GM23338 (cell line): ENCODE measurements at regions not wholly inside any gene's neighbourhood (a gene's known extent, or its start where the extent isn't known, plus 50 kb on each side); places are given as distances from the start of the nearest gene placed in this dataset.

Source experiments
- ATAC-seq: fragments of 200-7000 bp; cut with Tn5 transposase; 3 replicates; pipeline ENCODE4 v1.9.1; 2020
- DNase-seq: peaks from one replicate; pipeline ENCODE4 v3.0.0-alpha.2; 2015; ENCODE audit warnings: low spot score
- H2AFZ ChIP-seq: fragments of 200-600 bp; sonication (generic); 2 replicates; pipeline ENCODE4 v1.8.0; 2016; ENCODE audit warnings: antibody characterized with exemption, mild to moderate bottlenecking, moderate library complexity
- H3F3A ChIP-seq: fragments of 200-600 bp; sonication (generic); replicated peaks from 2 replicates; pipeline ENCODE4 v1.8.0; 2017; ENCODE audit warnings: antibody characterized with exemption, mixed run types, low read depth
- H3K27ac ChIP-seq: fragments of 200-600 bp; sonication (generic); 2 replicates; pipeline ENCODE4 v1.6.1; 2016; ENCODE audit warnings: low read depth
- H3K27me3 ChIP-seq: fragments of 200-600 bp; sonication (generic); 2 replicates; pipeline ENCODE4 v1.8.0; 2016; ENCODE audit warnings: mild to moderate bottlenecking, mixed run types, moderate library complexity; ENCODE audit not compliant: insufficient read depth
- H3K36me3 ChIP-seq: fragments of 200-600 bp; sonication (generic); 2 replicates; pipeline ENCODE4 v1.8.0; 2016; ENCODE audit warnings: mild to moderate bottlenecking; ENCODE audit not compliant: insufficient read depth
- H3K4me1 ChIP-seq: fragments of 200-600 bp; sonication (generic); 2 replicates; pipeline ENCODE4 v1.8.0; 2016; ENCODE audit warnings: mild to moderate bottlenecking, moderate library complexity; ENCODE audit not compliant: insufficient read depth
- H3K4me2 ChIP-seq: fragments of 200-600 bp; sonication (generic); 2 replicates; pipeline ENCODE4 v1.7.1; 2017; ENCODE audit warnings: mixed run types
- H3K4me3 ChIP-seq: fragments of 200-600 bp; sonication (generic); 2 replicates; pipeline ENCODE4 v1.6.1; 2016; ENCODE audit warnings: mixed run types
- H3K79me2 ChIP-seq: fragments of 200-600 bp; sonication (generic); replicated peaks from 2 replicates; pipeline ENCODE4 v1.8.0; 2017; ENCODE audit warnings: mild to moderate bottlenecking; ENCODE audit not compliant: insufficient read depth
- H3K9me2 ChIP-seq: fragments of 200-600 bp; sonication (generic); 2 replicates; pipeline ENCODE4 v1.8.0; 2017; ENCODE audit not compliant: insufficient read depth
- H4K20me1 ChIP-seq: fragments of 200-600 bp; sonication (generic); replicated peaks from 2 replicates; pipeline ENCODE4 v1.8.0; 2017; ENCODE audit warnings: mild to moderate bottlenecking; ENCODE audit not compliant: insufficient read depth
- H3K27ac Mint-ChIP-seq: 2 replicates; pipeline ENCODE4 v1.8.0; 2020; ENCODE audit warnings: inconsistent platforms, mild to moderate bottlenecking, moderate library complexity, mixed read lengths
- H3K27me3 Mint-ChIP-seq: 3 replicates; pipeline ENCODE4 v1.8.0; 2022; ENCODE audit warnings: low read depth, mild to moderate bottlenecking, moderate library complexity, mixed read lengths, inconsistent platforms; ENCODE audit not compliant: insufficient read depth, poor library complexity
- H3K36me3 Mint-ChIP-seq: 3 replicates; pipeline ENCODE4 v1.8.0; 2021; ENCODE audit warnings: low read depth, mild to moderate bottlenecking, inconsistent platforms, moderate library complexity, mixed read lengths
- H3K4me1 Mint-ChIP-seq: 3 replicates; pipeline ENCODE4 v1.8.0; 2020; ENCODE audit warnings: mild to moderate bottlenecking, inconsistent platforms, mixed read lengths
- H3K4me3 Mint-ChIP-seq: 3 replicates; pipeline ENCODE4 v1.8.0; 2021; ENCODE audit warnings: moderate library complexity, mild to moderate bottlenecking, inconsistent platforms, mixed read lengths
- H3K9me3 Mint-ChIP-seq: 3 replicates; pipeline ENCODE4 v1.8.0; 2020; ENCODE audit warnings: moderate library complexity, mild to moderate bottlenecking, inconsistent platforms, mixed read lengths
- CREB1 ChIP-seq: fragments of 250-450 bp; sonication (Bioruptor Pico); IDR thresholded peaks from 2 replicates; pipeline ENCODE4 v1.5.0; 2020; ENCODE audit warnings: low read depth, mild to moderate bottlenecking, moderate library complexity
- ETS1 ChIP-seq: IDR thresholded peaks from 2 replicates; pipeline ENCODE4 v1.6.1; 2016; ENCODE audit warnings: antibody characterized with exemption
- JUNB ChIP-seq: IDR thresholded peaks from one replicate; pipeline ENCODE4 v1.6.1; 2016; ENCODE audit warnings: antibody characterized with exemption; ENCODE audit not compliant: unreplicated experiment
- STAT1 ChIP-seq: IDR thresholded peaks from one replicate; pipeline ENCODE4 v1.6.1; 2016; ENCODE audit warnings: antibody characterized with exemption; ENCODE audit not compliant: unreplicated experiment
- ZNF114 ChIP-seq: fragments of 250-450 bp; sonication (Bioruptor Pico); IDR thresholded peaks from 2 replicates; pipeline ENCODE4 v1.5.0; 2020; ENCODE audit warnings: mild to moderate bottlenecking, moderate library complexity
- ZNF331 ChIP-seq: fragments of 250-450 bp; sonication (Bioruptor Pico); IDR thresholded peaks from 2 replicates; pipeline ENCODE4 v1.5.0; 2020; ENCODE audit warnings: low read depth, mild to moderate bottlenecking, moderate library complexity
- ZNF462 ChIP-seq: fragments of 250-450 bp; sonication (Bioruptor Pico); IDR thresholded peaks from 2 replicates; pipeline ENCODE4 v1.5.0; 2020; ENCODE audit warnings: mild to moderate bottlenecking, moderate library complexity
- TF ChIP-seq, protein P1 (sequence below), 2 experiments: fragments of 200-600 bp in 1 of 2; sonication (generic) in 1 of 2; conservative IDR thresholded peaks; 2 replicates each; pipeline versions ENCODE4 v1.5.1 to v1.6.1; 2016 to 2017; ENCODE audit warnings: antibody characterized with exemption in 2 of 2, low read depth in 2 of 2, mild to moderate bottlenecking in 2 of 2, moderate library complexity in 1 of 2
- TF ChIP-seq, protein P2 (sequence below): IDR thresholded peaks from one replicate; pipeline ENCODE4 v1.6.1; 2018; ENCODE audit warnings: antibody characterized with exemption; ENCODE audit not compliant: unreplicated experiment

DNA sequence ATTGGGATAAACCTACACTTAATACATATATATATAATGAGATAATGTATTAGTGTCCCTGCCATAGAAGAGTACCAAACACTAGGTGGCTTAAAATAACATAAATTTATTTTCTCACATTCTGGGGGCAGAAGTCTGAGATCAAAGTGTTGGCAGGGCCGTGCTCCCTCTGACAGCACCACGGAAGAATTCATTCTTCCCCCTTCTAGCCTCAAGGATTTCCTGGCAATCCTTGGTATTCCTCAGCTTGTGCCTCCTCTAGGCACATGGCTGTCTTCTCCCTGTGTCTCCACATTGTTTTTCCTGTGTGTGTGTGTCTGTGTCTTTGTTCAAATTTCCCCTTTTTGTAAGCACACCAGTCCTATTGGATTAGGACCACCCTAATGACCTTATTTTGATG is 115.2 kb upstream of the AGBL1 start:
- DNase-seq, result no peak
- no peaks in the 10 kb centered on the region for H3K36me3 Mint-ChIP-seq
- Histone ChIP-seq H3K27ac (no peak overlapping the region), H3K9me2 (peaks cover 10% of the 10 kb centered on the region; the same call in 1 of the 2 replicates), H3K27me3 (no peaks in the 10 kb centered on the region), H3K36me3 (no peaks in the 10 kb centered on the region), H2AFZ (no peak overlapping the region), H3K4me2 (no peak overlapping the region), H4K20me1 (no peaks in the 10 kb centered on the region), H3K4me1 (no peaks in the 10 kb centered on the region), H3K4me3 (no peak overlapping the region), H3K79me2 (no peaks in the 10 kb centered on the region), H3F3A (no peaks in the 10 kb centered on the region)
- no peaks in the 10 kb centered on the region for H3K27me3 Mint-ChIP-seq
- ATAC-seq, result no peak
- H3K9me3 Mint-ChIP-seq, result no peaks in the 10 kb centered on the region
- H3K4me3 Mint-ChIP-seq, result no peak overlapping the region
- no peak for TF ChIP-seq JUNB
- TF ChIP-seq CREB1 (CRISPR knock-in tag), result no peak
- TF ChIP-seq, protein P1, sequence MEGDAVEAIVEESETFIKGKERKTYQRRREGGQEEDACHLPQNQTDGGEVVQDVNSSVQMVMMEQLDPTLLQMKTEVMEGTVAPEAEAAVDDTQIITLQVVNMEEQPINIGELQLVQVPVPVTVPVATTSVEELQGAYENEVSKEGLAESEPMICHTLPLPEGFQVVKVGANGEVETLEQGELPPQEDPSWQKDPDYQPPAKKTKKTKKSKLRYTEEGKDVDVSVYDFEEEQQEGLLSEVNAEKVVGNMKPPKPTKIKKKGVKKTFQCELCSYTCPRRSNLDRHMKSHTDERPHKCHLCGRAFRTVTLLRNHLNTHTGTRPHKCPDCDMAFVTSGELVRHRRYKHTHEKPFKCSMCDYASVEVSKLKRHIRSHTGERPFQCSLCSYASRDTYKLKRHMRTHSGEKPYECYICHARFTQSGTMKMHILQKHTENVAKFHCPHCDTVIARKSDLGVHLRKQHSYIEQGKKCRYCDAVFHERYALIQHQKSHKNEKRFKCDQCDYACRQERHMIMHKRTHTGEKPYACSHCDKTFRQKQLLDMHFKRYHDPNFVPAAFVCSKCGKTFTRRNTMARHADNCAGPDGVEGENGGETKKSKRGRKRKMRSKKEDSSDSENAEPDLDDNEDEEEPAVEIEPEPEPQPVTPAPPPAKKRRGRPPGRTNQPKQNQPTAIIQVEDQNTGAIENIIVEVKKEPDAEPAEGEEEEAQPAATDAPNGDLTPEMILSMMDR (conservative IDR thresholded peaks at IDR 0.05; ENCODE audit: low read depth in 2 of 2), result no peak
- no peak for TF ChIP-seq STAT1
- TF ChIP-seq, protein P2, sequence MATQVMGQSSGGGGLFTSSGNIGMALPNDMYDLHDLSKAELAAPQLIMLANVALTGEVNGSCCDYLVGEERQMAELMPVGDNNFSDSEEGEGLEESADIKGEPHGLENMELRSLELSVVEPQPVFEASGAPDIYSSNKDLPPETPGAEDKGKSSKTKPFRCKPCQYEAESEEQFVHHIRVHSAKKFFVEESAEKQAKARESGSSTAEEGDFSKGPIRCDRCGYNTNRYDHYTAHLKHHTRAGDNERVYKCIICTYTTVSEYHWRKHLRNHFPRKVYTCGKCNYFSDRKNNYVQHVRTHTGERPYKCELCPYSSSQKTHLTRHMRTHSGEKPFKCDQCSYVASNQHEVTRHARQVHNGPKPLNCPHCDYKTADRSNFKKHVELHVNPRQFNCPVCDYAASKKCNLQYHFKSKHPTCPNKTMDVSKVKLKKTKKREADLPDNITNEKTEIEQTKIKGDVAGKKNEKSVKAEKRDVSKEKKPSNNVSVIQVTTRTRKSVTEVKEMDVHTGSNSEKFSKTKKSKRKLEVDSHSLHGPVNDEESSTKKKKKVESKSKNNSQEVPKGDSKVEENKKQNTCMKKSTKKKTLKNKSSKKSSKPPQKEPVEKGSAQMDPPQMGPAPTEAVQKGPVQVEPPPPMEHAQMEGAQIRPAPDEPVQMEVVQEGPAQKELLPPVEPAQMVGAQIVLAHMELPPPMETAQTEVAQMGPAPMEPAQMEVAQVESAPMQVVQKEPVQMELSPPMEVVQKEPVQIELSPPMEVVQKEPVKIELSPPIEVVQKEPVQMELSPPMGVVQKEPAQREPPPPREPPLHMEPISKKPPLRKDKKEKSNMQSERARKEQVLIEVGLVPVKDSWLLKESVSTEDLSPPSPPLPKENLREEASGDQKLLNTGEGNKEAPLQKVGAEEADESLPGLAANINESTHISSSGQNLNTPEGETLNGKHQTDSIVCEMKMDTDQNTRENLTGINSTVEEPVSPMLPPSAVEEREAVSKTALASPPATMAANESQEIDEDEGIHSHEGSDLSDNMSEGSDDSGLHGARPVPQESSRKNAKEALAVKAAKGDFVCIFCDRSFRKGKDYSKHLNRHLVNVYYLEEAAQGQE, result no peak
- no peak overlapping the region for H3K27ac Mint-ChIP-seq
- no peaks in the 10 kb centered on the region for H3K4me1 Mint-ChIP-seq

- Histone ChIP-seq H4K20me1 (no peaks in the 10 kb centered on the region), H3K27ac (no peak overlapping the region), H3K4me1 (no peaks in the 10 kb centered on the region), H3K79me2 (no peaks in the 10 kb centered on the region), H3F3A (no peaks in the 10 kb centered on the region), H2AFZ (no peak overlapping the region), H3K27me3 (no peaks in the 10 kb centered on the region), H3K36me3 (no peaks in the 10 kb centered on the region), H3K4me2 (no peak overlapping the region), H3K9me2 (peaks cover 6% of the 10 kb centered on the region; the same call in 1 of the 2 replicates), H3K4me3 (no peak overlapping the region)
- no peak overlapping the region for H3K27ac Mint-ChIP-seq
- no peaks in the 10 kb centered on the region for H3K4me1 Mint-ChIP-seq
- H3K36me3 Mint-ChIP-seq, result no peaks in the 10 kb centered on the region
- no peaks in the 10 kb centered on the region for H3K27me3 Mint-ChIP-seq
- H3K4me3 Mint-ChIP-seq, result no peak overlapping the region
- H3K9me3 Mint-ChIP-seq, result no peaks in the 10 kb centered on the region
- DNase-seq (no peak), ATAC-seq (no peak)
- no peak for TF ChIP-seq ZNF114
- TF ChIP-seq ZNF331 (CRISPR knock-in tag), result no peak
- no peak for TF ChIP-seq ZNF462
- TF ChIP-seq STAT1, result no peak
- no peak for TF ChIP-seq ETS1
These were observed 112.1 kb upstream of the AGBL1 start for GRCh38 chr15:85967553-85967952.
